ENCODE measurements at regions not wholly inside any gene's neighbourhood (a gene's known extent, or its start where the extent isn't known, plus 50 kb on each side); places are given as distances from the start of the nearest gene placed in this dataset.

GRCh38 chr2:225340923-225341322, 58.6 kb upstream of the NYAP2 start:
- no peak for DNase-seq (ENCODE audit: low spot score)

GRCh38 chr2:225337183-225337582, 62.3 kb upstream of the NYAP2 start:
- DNase-seq (ENCODE audit: low spot score): peak; percentile 78

GRCh38 chr2:225334514-225334913, 65.0 kb upstream of the NYAP2 start:
- no peak for DNase-seq (ENCODE audit: low spot score)

GRCh38 chr2:225328192-225328591, 71.3 kb upstream of the NYAP2 start:
- DNase-seq (ENCODE audit: low spot score): peak; percentile 79

- DNase-seq (ENCODE audit: low spot score): no peak
These were observed 72.5 kb upstream of the NYAP2 start for GRCh38 chr2:225326969-225327368.

- no peak for DNase-seq (ENCODE audit: low spot score)
These were observed 79.6 kb upstream of the NYAP2 start for GRCh38 chr2:225319872-225320271.

- no peak for DNase-seq (ENCODE audit: low spot score)
These were observed 81.1 kb upstream of the NYAP2 start for GRCh38 chr2:225318440-225318839.

GRCh38 chr2:225317186-225317585, 82.3 kb upstream of the NYAP2 start:
- DNase-seq (ENCODE audit: low spot score): no peak

GRCh38 chr2:225310745-225311144, 88.8 kb upstream of the NYAP2 start:
- no peak for DNase-seq (ENCODE audit: low spot score)

- DNase-seq (ENCODE audit: low spot score): no peak
These were observed 90.0 kb upstream of the NYAP2 start for GRCh38 chr2:225309516-225309915.

- DNase-seq (ENCODE audit: low spot score): no peak
These were observed 102.6 kb upstream of the NYAP2 start for GRCh38 chr2:225296951-225297350.

GRCh38 chr2:225295102-225295501, 104.4 kb upstream of the NYAP2 start:
- DNase-seq (ENCODE audit: low spot score): no peak

- DNase-seq (ENCODE audit: low spot score): no peak
These were observed 105.9 kb upstream of the NYAP2 start for GRCh38 chr2:225293638-225294037.

- DNase-seq (ENCODE audit: low spot score): no peak
These were observed 108.6 kb upstream of the NYAP2 start for GRCh38 chr2:225290757-225291400.

GRCh38 chr2:225289659-225290058, 109.9 kb upstream of the NYAP2 start:
- DNase-seq (ENCODE audit: low spot score): no peak

GRCh38 chr2:225288986-225289385, 110.5 kb upstream of the NYAP2 start:
- peak; percentile 11 for DNase-seq (ENCODE audit: low spot score)

GRCh38 chr2:225282858-225283710, 116.4 kb upstream of the NYAP2 start:
- DNase-seq (ENCODE audit: low spot score): peak; percentile 42

GRCh38 chr2:225276207-225276606, 123.3 kb upstream of the NYAP2 start:
- no peak for DNase-seq (ENCODE audit: low spot score)

GRCh38 chr2:225275443-225275842, 124.1 kb upstream of the NYAP2 start:
- DNase-seq (ENCODE audit: low spot score): no peak

- no peak for DNase-seq (ENCODE audit: low spot score)
These were observed 124.8 kb upstream of the NYAP2 start for GRCh38 chr2:225274751-225275150.

- DNase-seq (ENCODE audit: low spot score): no peak
These were observed 127.3 kb upstream of the NYAP2 start for GRCh38 chr2:225272173-225272572.

- peak; percentile 77 for DNase-seq (ENCODE audit: low spot score)
These were observed 128.6 kb upstream of the NYAP2 start for GRCh38 chr2:225270861-225271260.

GRCh38 chr2:225270053-225270452, 129.5 kb upstream of the NYAP2 start:
- no peak for DNase-seq (ENCODE audit: low spot score)
